ENCODE measurements at regions not wholly inside any gene's neighbourhood (a gene's known extent, or its start where the extent isn't known, plus 50 kb on each side); places are given as distances from the start of the nearest gene placed in this dataset.

GRCh38 chr3:117687096-117687495, 977.5 kb downstream of the TUSC7 start:
- Histone ChIP-seq H4K5ac (ENCODE audit: insufficient read length, low read depth, low read length) (no peak overlapping the region), H3K79me1 (ENCODE audit: low read depth, low read length) (no peaks in the 10 kb centered on the region), H3K9ac (replicated peaks in 1 of 4; ENCODE audit: extremely low read depth in 1 of 4, low read depth in 3 of 4, low read length in 3 of 4) (no peak overlapping the region), H3K23ac (ENCODE audit: insufficient read length) (no peak overlapping the region), H2BK15ac (ENCODE audit: low read length) (no peak overlapping the region), H2AK5ac (ENCODE audit: low read depth, low read length) (no peak overlapping the region), H3K27ac (ENCODE audit: low read depth, low read length) (no peak overlapping the region), H3K27me3 (replicated peaks in 1 of 4; ENCODE audit: control insufficient read depth in 3 of 4, extremely low read depth in 1 of 4, insufficient read depth in 3 of 4, low read length in 3 of 4) (no peaks in the 10 kb centered on the region), H3K9me3 (ENCODE audit: insufficient read depth in 2 of 2, low read depth in 1 of 2, low read length in 1 of 2) (no peaks in the 10 kb centered on the region), H3K4me3 (ENCODE audit: extremely low read depth in 1 of 4, insufficient read depth in 2 of 4, low read depth in 3 of 4, low read length in 4 of 4) (no peak overlapping the region), H3K4ac (replicated peaks; ENCODE audit: insufficient read length, low read depth, low read length) (no peak overlapping the region), H4K8ac (ENCODE audit: extremely low read depth, insufficient read depth, low read length) (no peak overlapping the region), H2AFZ (ENCODE audit: low read length) (no peak overlapping the region), H3K4me1 (replicated peaks in 1 of 4; ENCODE audit: control insufficient read depth in 3 of 4, insufficient read depth in 4 of 4, low read length in 3 of 4) (peaks cover 0 to 5% (median 0%) of the 10 kb centered on the region in 4 experiments; a peak in 2 of 7 replicates), H3K23me2 (ENCODE audit: low read depth, low read length) (no peaks in the 10 kb centered on the region), H2BK20ac (ENCODE audit: low read length) (no peak overlapping the region), H2BK5ac (ENCODE audit: low read depth, low read length) (no peak overlapping the region), H2BK12ac (ENCODE audit: low read depth, low read length) (no peak overlapping the region), H3K56ac (replicated peaks; ENCODE audit: insufficient read length, low read depth, low read length) (no peak overlapping the region), H3K18ac (ENCODE audit: extremely low read depth, low read length) (no peak overlapping the region), H4K91ac (replicated peaks; ENCODE audit: insufficient read length, low read length) (no peak overlapping the region), H4K20me1 (replicated peaks in 1 of 2; ENCODE audit: control insufficient read depth in 1 of 2, insufficient read depth in 2 of 2, low read length in 2 of 2) (no peaks in the 10 kb centered on the region), H3K79me2 (ENCODE audit: control insufficient read depth in 1 of 2, insufficient read depth in 2 of 2, low read length in 2 of 2) (no peaks in the 10 kb centered on the region), H2BK120ac (replicated peaks; ENCODE audit: low read depth, low read length) (no peak overlapping the region), H3K4me2 (ENCODE audit: insufficient read depth in 1 of 2, low read depth in 2 of 2, low read length in 2 of 2) (no peak overlapping the region), H3K36me3 (ENCODE audit: control insufficient read depth in 2 of 4, insufficient read depth in 4 of 4, low read length in 3 of 4) (no peaks in the 10 kb centered on the region), H3K14ac (ENCODE audit: insufficient read length) (no peak overlapping the region)
- FAIRE-seq (no peak), DNase-seq (ENCODE audit: low read depth in 1 of 2, low spot score in 2 of 2) (no peak)
- 87 to 100% methylated on average over 1 to 2 of the region's 2 CpGs for WGBS, 2 experiments (ENCODE audit: extremely low coverage in 1 of 2, insufficient coverage in 1 of 2, insufficient read length in 1 of 2, insufficient replicate concordance in 2 of 2, low coverage in 1 of 2, low lambda C conversion rate in 2 of 2, missing lambda C conversion rate in 1 of 2)
- ChIA-PET CTCF (ENCODE audit: partially characterized antibody) (no interaction called here), POLR2A (ENCODE audit: partially characterized antibody) (no interaction called here)
- TF ChIP-seq EGR1 (IDR thresholded peaks at IDR 0.05; ENCODE audit: borderline replicate concordance, low read depth, low read length) (no peak), HDAC2 (IDR thresholded peaks at IDR 0.05; ENCODE audit: borderline replicate concordance in 1 of 2, low read depth in 2 of 2, low read length in 2 of 2) (no peak), ZNF274 (IDR thresholded peaks at IDR 0.05; ENCODE audit: borderline replicate concordance, extremely low read depth, low read length) (no peak), YY1 (IDR thresholded peaks at IDR 0.05; ENCODE audit: low read depth, low read length) (no peak), RAD21 (IDR thresholded peaks at IDR 0.05 in 1 of 2, conservative IDR thresholded peaks at IDR 0.05 in 1 of 2; ENCODE audit: low read depth in 2 of 2, low read length in 2 of 2) (no peak), JUND (IDR thresholded peaks at IDR 0.05; ENCODE audit: low read length) (no peak), FOSL1 (IDR thresholded peaks at IDR 0.05; ENCODE audit: insufficient read depth, low read depth, low read length) (no peak), TBP (IDR thresholded peaks at IDR 0.05; ENCODE audit: low read depth, low read length) (no peak), RFX5 (IDR thresholded peaks at IDR 0.05; ENCODE audit: borderline replicate concordance, low read depth, low read length) (no peak), MAX (IDR thresholded peaks at IDR 0.05) (no peak), CREB1 (IDR thresholded peaks at IDR 0.05) (no peak), TEAD4 (IDR thresholded peaks at IDR 0.05; ENCODE audit: low read depth, low read length) (no peak), SIN3A (conservative IDR thresholded peaks at IDR 0.05 in 1 of 2, IDR thresholded peaks at IDR 0.05 in 1 of 2; ENCODE audit: low read depth in 1 of 2, low read length in 2 of 2) (no peak), TAF7 (optimal IDR thresholded peaks at IDR 0.05; ENCODE audit: borderline replicate concordance, low read depth, low read length) (no peak)
